ENCODE measurements at regions not wholly inside any gene's neighbourhood (a gene's known extent, or its start where the extent isn't known, plus 50 kb on each side); places are given as distances from the start of the nearest gene placed in this dataset.
"Not testable (repeated sequence)": the region's sequence is repeated elsewhere in the genome, so short reads cannot be mapped to it uniquely, and the experiment has no call there.

GRCh38 chr5:62230876-62231388 lies 75.1 kb upstream of the KIF2A start:
- not testable (repeated sequence) for H3K27ac Mint-ChIP-seq; ATAC-seq; H3K27me3 Mint-ChIP-seq; H3K36me3 Mint-ChIP-seq (ENCODE audit: low read depth); DNase-seq; H3K4me3 Mint-ChIP-seq; H3K4me1 Mint-ChIP-seq; H3K9me3 ChIP-seq (ENCODE audit: control insufficient read depth, low read length, poor library complexity, severe bottlenecking)

GRCh38 chr5:62231576-62231975 lies 74.4 kb upstream of the KIF2A start:
- Mint-ChIP-seq H3K4me1 (no peaks in the 10 kb centered on the region), H3K27me3 (peaks cover 10% of the 10 kb centered on the region), H3K4me3 (no peak overlapping the region), H3K27ac (no peak overlapping the region), H3K36me3 (ENCODE audit: low read depth) (peaks cover 3% of the 10 kb centered on the region)
- DNase-seq (no peak), ATAC-seq (no peak)
- H3K9me3 ChIP-seq (ENCODE audit: control insufficient read depth, low read length, poor library complexity, severe bottlenecking): no peaks in the 10 kb centered on the region

GRCh38 chr5:62232218-62232617 lies 73.8 kb upstream of the KIF2A start:
- not testable (repeated sequence) for H3K27me3 Mint-ChIP-seq

GRCh38 chr5:62233083-62234046 lies 72.6 kb upstream of the KIF2A start:
- H3K4me1 Mint-ChIP-seq; H3K4me3 Mint-ChIP-seq; H3K36me3 Mint-ChIP-seq (ENCODE audit: low read depth); DNase-seq; H3K9me3 ChIP-seq (ENCODE audit: control insufficient read depth, low read length, poor library complexity, severe bottlenecking); ATAC-seq; H3K27ac Mint-ChIP-seq; H3K27me3 Mint-ChIP-seq: not testable (repeated sequence)

More at GRCh38 chr5:62232218-62232617, 73.8 kb upstream of the KIF2A start:
- ATAC-seq; DNase-seq; H3K4me1 Mint-ChIP-seq; H3K27ac Mint-ChIP-seq; H3K36me3 Mint-ChIP-seq (ENCODE audit: low read depth); H3K9me3 ChIP-seq (ENCODE audit: control insufficient read depth, low read length, poor library complexity, severe bottlenecking); H3K4me3 Mint-ChIP-seq: not testable (repeated sequence)

- not testable (repeated sequence) for H3K27me3 Mint-ChIP-seq; H3K27ac Mint-ChIP-seq; DNase-seq; H3K4me3 Mint-ChIP-seq; H3K36me3 Mint-ChIP-seq (ENCODE audit: low read depth); H3K4me1 Mint-ChIP-seq; H3K9me3 ChIP-seq (ENCODE audit: control insufficient read depth, low read length, poor library complexity, severe bottlenecking); ATAC-seq
These were observed 69.4 kb upstream of the KIF2A start for GRCh38 chr5:62236593-62236992.

- H3K36me3 Mint-ChIP-seq (ENCODE audit: low read depth); H3K4me3 Mint-ChIP-seq; ATAC-seq; H3K27me3 Mint-ChIP-seq; H3K4me1 Mint-ChIP-seq; H3K27ac Mint-ChIP-seq; DNase-seq; H3K9me3 ChIP-seq (ENCODE audit: control insufficient read depth, low read length, poor library complexity, severe bottlenecking): not testable (repeated sequence)
These were observed 68.1 kb upstream of the KIF2A start for GRCh38 chr5:62237944-62238343.

- H3K27ac Mint-ChIP-seq; H3K4me3 Mint-ChIP-seq; H3K9me3 ChIP-seq (ENCODE audit: control insufficient read depth, low read length, poor library complexity, severe bottlenecking); H3K36me3 Mint-ChIP-seq (ENCODE audit: low read depth); H3K4me1 Mint-ChIP-seq; DNase-seq; ATAC-seq; H3K27me3 Mint-ChIP-seq: not testable (repeated sequence)
These were observed 67.4 kb upstream of the KIF2A start for GRCh38 chr5:62238584-62238983.

- Mint-ChIP-seq H3K27ac (peak overlapping the region; percentile 67), H3K4me3 (peak overlapping the region; percentile 43)
- not testable (repeated sequence) for H3K4me1 Mint-ChIP-seq; DNase-seq; H3K27me3 Mint-ChIP-seq; H3K36me3 Mint-ChIP-seq (ENCODE audit: low read depth); H3K9me3 ChIP-seq (ENCODE audit: control insufficient read depth, low read length, poor library complexity, severe bottlenecking); ATAC-seq
These were observed 65.5 kb upstream of the KIF2A start for GRCh38 chr5:62240494-62240893.

GRCh38 chr5:62242000-62242399 lies 64.0 kb upstream of the KIF2A start:
- H3K36me3 Mint-ChIP-seq (ENCODE audit: low read depth); H3K27ac Mint-ChIP-seq; DNase-seq; ATAC-seq; H3K9me3 ChIP-seq (ENCODE audit: control insufficient read depth, low read length, poor library complexity, severe bottlenecking); H3K4me3 Mint-ChIP-seq; H3K27me3 Mint-ChIP-seq; H3K4me1 Mint-ChIP-seq: not testable (repeated sequence)

- H3K9me3 ChIP-seq (ENCODE audit: control insufficient read depth, low read length, poor library complexity, severe bottlenecking); H3K36me3 Mint-ChIP-seq (ENCODE audit: low read depth); H3K27ac Mint-ChIP-seq; H3K27me3 Mint-ChIP-seq; H3K4me1 Mint-ChIP-seq; ATAC-seq; H3K4me3 Mint-ChIP-seq; DNase-seq: not testable (repeated sequence)
These were observed 63.0 kb upstream of the KIF2A start for GRCh38 chr5:62243046-62243445.

GRCh38 chr5:62248192-62248591 lies 57.8 kb upstream of the KIF2A start:
- DNase-seq; ATAC-seq; H3K4me1 Mint-ChIP-seq; H3K27me3 Mint-ChIP-seq; H3K9me3 ChIP-seq (ENCODE audit: control insufficient read depth, low read length, poor library complexity, severe bottlenecking); H3K27ac Mint-ChIP-seq; H3K36me3 Mint-ChIP-seq (ENCODE audit: low read depth): not testable (repeated sequence)
- H3K4me3 Mint-ChIP-seq: peak overlapping the region; percentile 25

GRCh38 chr5:62250085-62250484 lies 55.9 kb upstream of the KIF2A start:
- H3K27ac Mint-ChIP-seq; ATAC-seq; H3K4me3 Mint-ChIP-seq; H3K4me1 Mint-ChIP-seq; H3K27me3 Mint-ChIP-seq; DNase-seq; H3K9me3 ChIP-seq (ENCODE audit: control insufficient read depth, low read length, poor library complexity, severe bottlenecking); H3K36me3 Mint-ChIP-seq (ENCODE audit: low read depth): not testable (repeated sequence)

GRCh38 chr5:62250919-62251318 lies 55.1 kb upstream of the KIF2A start:
- H3K4me3 Mint-ChIP-seq; ATAC-seq; DNase-seq; H3K27me3 Mint-ChIP-seq; H3K4me1 Mint-ChIP-seq; H3K36me3 Mint-ChIP-seq (ENCODE audit: low read depth); H3K9me3 ChIP-seq (ENCODE audit: control insufficient read depth, low read length, poor library complexity, severe bottlenecking); H3K27ac Mint-ChIP-seq: not testable (repeated sequence)

GRCh38 chr5:62252519-62252918 lies 53.5 kb upstream of the KIF2A start:
- H3K27ac Mint-ChIP-seq, DNase-seq, H3K27me3 Mint-ChIP-seq: not testable (repeated sequence)

More at GRCh38 chr5:62252519-62252918, 53.5 kb upstream of the KIF2A start:
- not testable (repeated sequence) for H3K9me3 ChIP-seq (ENCODE audit: control insufficient read depth, low read length, poor library complexity, severe bottlenecking); H3K4me3 Mint-ChIP-seq; H3K36me3 Mint-ChIP-seq (ENCODE audit: low read depth); ATAC-seq
- H3K4me1 Mint-ChIP-seq: peaks cover 10% of the 10 kb centered on the region

Measured in T-helper 17 cell (primary cell).